Stimulated activated CD8-positive, alpha-beta memory T cell treated with anti-CD3 and anti-CD28 coated beads, Interleukin-7, amount 100 ng/mL, for 48 hours (primary cell): ENCODE measurements at regions not wholly inside any gene's neighbourhood (a gene's known extent, or its start where the extent isn't known, plus 50 kb on each side); places are given as distances from the start of the nearest gene placed in this dataset.
"Not testable (repeated sequence)": the region's sequence is repeated elsewhere in the genome, so short reads cannot be mapped to it uniquely, and the experiment has no call there.

Experiments
- DNase-seq, 2 donors: peaks; one replicate each; pipeline ENCODE4 v3.0.0-alpha.2; 2020; ENCODE audit warnings: low read depth in 1 of 2; ENCODE audit errors: extremely low read depth in 1 of 2

DNA sequence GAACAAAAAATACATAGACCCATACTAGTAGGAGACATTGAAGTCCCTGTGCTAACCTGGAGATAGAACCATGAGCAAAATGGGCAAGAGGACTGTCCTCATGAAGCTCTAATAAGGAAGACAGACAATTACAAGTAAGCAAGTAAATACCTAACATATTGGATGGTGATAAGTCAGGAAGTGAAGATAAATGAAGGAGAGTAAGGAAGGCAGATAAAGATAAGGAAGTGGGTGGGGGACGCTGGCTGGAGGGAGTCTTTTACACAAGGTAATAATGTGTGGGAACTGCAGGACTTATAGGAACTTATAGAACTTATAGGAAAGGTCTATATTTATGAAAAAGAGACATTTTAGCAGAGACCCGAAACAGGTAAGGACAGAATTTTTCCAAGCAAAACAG is 148.9 kb upstream of the ABI3BP start:
- DNase-seq, result no peak

DNA sequence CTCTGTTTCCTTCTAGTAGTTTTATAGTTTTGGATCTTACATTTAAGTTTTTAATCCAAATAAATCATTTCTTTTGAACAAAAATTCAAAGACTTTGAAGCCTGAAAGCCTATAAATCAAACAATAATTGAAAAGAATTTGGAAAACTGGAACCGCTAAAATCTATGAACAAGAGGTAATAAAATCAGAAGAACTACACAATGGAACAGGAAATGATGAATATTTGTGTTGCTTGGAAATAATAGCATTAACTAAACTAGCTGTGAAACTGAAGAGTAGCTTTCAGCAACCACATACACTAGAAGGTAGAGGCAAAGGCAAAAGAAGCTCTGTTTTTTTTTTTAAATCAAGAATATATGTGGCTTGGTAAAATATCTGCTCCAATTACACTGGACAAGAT is 147.9 kb upstream of the ABI3BP start:
- DNase-seq, result no peak

DNA sequence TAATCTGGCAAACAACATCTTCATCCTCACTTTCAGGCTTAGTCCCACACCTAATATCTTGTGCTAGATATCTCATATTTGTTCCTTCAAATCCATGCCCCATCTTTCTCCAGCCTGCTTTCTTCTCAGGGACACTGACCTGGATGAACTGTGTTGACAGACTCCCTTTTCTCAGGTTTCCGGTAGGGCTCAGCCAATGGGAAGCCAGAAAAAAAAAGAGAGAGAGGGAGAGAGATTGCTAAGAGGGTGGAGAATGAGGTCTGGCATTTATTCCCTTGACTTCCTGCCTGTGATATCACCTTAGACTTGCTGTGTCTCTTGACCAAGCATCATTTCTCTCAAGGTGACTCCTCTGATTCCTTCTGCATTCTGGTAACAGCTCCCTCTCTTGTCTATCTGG is 145.6 kb upstream of the ABI3BP start:
- no peak for DNase-seq

DNA sequence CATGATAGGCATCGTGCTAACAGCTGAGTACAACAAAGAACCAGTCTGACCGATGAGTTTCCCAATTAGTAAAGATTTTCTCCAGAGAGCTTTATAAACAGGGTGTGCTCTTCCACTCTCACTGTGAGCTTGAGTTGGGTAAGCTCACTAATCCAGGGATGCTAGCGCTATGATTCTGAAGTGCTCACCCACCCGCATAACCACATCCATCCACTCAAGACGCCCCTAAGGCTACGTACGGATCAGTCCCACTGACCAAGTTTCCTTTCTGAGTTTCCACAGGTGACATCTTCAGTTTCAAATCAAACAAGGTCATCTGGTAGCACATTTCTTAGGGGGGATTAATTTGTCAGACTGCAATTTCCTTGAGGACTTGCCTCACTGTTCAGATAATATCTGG is 141.1 kb upstream of the ABI3BP start:
- no peak for DNase-seq

GRCh38 chr3:101133652-101134051 is 140.4 kb upstream of the ABI3BP start:
- DNase-seq, result no peak

GRCh38 chr3:101133197-101133596 is 140.0 kb upstream of the ABI3BP start:
- DNase-seq, result not testable (repeated sequence)

DNA sequence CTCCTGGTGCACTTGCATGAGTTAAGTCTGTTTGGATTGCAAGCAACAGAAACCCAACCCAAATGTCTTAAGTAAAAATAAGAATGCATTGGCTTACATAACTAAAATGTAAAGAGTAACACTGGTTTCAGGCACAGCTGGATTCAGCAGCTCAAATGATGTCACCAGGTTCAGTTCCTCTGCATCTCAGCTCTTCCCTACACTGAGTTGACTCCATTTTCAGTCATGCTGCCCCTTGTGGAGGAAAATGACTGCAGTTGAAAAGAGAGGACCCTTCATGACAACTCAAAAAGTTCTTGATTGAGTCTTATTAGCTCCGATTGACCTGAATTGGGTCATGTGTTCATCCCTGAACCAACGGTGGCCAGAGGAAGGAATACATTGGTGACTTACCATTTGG is 138.5 kb upstream of the ABI3BP start:
- no peak for DNase-seq

- no peak for DNase-seq
Measured at GRCh38 chr3:101128786-101129185, 135.6 kb upstream of the ABI3BP start.

- DNase-seq, result no peak
Measured at GRCh38 chr3:101128001-101128400, 134.8 kb upstream of the ABI3BP start.

GRCh38 chr3:101124125-101124524 is 130.9 kb upstream of the ABI3BP start:
- no peak for DNase-seq

DNA sequence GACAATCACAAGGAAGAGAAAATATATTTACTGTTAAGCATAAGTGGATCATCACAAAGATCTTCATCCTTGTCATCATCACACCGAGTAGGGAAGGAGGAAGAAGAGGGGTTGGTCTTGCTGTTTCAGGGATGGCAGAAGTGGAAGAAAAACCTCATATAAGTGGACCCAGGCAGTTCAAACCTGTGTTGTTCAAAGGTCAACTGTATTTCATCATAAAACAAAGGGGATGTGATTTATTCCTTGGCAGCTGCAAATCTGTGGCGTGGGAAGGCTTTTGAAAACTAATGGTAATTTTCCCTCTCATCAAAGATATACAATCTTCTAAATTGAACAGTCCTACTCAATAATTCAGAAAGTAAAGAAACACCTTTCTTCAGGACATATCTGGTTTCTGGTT is 129.9 kb upstream of the ABI3BP start:
- DNase-seq, result no peak

DNA sequence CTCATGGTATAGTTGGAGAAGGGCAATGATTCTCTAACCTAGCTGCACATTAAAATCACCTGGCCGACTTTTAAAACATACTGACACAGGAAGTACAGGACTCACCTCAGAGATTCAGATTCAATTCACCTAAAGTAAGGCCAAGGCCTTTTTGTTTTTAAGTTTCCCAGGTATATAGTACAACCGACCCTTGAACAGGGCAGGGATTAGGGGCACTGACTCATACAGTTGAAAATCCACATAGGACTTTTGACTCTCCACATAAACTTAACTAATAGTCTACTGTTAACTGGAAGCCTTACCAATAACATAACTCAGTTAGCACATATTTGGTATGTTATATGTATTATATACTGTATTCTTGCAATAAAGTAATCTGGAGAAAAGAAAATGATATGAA is 129.5 kb upstream of the ABI3BP start:
- no peak for DNase-seq

- DNase-seq, result no peak
Measured at GRCh38 chr3:101120039-101120438, 126.8 kb upstream of the ABI3BP start.

GRCh38 chr3:101119535-101119934 is 126.3 kb upstream of the ABI3BP start:
- DNase-seq, result no peak

GRCh38 chr3:101117980-101118379 is 124.8 kb upstream of the ABI3BP start:
- DNase-seq, result no peak

DNA sequence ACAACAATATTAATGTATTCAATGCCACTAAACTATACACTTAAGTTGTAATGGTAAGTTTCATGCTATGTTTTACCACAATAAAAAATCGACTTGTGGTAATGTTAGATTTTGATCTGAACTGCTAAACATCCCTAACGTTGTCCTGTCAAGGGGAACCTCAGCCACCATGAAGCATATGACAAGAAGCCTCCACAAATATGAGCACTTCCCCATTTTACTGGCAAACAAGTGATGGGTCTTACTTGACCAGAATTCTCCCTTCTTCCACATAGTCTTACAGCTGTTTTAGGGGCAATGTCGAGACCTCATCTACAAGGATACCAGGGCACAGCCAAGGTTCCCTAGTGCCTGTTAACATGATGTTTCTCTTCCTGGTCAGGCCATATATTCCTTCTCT is 124.2 kb upstream of the ABI3BP start:
- no peak for DNase-seq

DNA sequence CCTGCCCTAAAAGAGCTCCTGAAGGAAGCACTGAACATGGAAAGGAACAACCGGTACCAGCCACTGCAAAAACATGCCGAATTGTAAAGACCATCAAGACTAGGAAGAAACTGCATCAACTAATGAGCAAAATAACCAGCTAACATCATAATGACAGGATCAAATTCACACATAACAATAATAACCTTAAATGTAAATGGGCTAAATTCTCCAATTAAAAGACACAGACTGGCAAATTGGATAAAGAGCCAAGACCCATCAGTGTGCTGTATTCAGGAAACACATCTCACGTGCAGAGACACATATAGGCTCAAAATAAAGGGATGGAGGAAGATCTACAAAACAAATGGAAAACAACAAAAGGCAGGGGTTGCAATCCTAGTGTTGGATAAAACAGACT is 117.1 kb upstream of the ABI3BP start:
- not testable (repeated sequence) for DNase-seq

GRCh38 chr3:101104321-101104720 is 111.1 kb upstream of the ABI3BP start:
- no peak for DNase-seq

DNA sequence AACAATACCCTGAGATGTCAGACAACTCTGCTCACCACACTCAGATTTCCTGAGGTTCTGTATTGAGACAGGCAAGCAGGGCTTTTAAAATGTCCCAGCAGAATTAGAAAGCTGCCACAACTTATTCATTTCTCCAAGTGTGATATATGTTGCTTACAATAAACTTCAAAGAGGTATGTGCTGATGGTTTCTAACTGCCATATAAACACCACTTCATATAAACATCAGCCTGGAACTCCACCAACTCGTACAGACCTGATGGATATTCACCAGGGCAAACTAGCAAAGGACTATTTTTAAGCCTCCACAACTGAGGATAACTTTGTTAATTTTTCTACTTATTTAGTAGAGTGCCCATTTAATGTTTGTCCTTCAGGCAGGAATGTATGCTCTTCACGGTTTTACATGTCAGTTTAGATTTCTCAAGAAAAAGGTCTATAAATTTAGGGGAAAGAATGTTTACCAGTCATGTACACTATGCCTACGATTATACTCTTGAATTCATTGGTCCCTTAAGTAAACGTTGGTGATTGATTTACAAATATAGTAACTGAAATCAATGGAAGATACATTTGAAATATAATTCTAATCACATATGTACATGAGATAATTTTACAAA is 109.6 kb upstream of the ABI3BP start:
- no peak for DNase-seq

- no peak for DNase-seq
Measured at GRCh38 chr3:101100361-101101009, 107.3 kb upstream of the ABI3BP start.

- no peak for DNase-seq
Measured at GRCh38 chr3:101099791-101100190, 106.6 kb upstream of the ABI3BP start.

DNA sequence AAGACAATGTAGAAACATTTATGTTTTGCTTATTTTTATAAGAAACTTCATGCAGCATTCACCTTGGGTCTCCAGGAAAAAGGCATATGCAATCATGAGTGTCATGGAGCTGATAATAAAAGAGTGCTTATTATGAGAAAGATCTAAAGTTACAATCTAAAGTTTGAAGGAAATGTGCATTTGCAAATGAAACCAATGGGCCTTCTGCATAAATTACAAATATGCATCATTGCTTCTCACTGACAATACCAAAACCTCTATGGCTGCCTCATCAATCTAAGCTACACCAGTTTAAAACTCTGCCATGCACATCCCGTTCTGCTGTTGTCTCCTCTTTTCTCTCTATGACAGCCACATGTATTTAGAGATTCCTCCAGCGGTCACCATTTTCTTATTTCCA is 103.2 kb upstream of the ABI3BP start:
- no peak for DNase-seq
